Brain microvascular endothelial cell (primary cell): ENCODE measurements at regions not wholly inside any gene's neighbourhood (a gene's known extent, or its start where the extent isn't known, plus 50 kb on each side); places are given as distances from the start of the nearest gene placed in this dataset.

ENCODE experiments used
- DNase-seq: peaks from one replicate; pipeline ENCODE4 v3.0.0-alpha.2; 2020
- H3K27ac ChIP-seq: fragments of 250-450 bp; sonication (Bioruptor Pico); 2 replicates; pipeline ENCODE4 v1.5.1; 2020; ENCODE audit warnings: mild to moderate bottlenecking, moderate library complexity
- H3K27me3 ChIP-seq: fragments of 250-450 bp; sonication (Bioruptor Pico); replicated peaks from 2 replicates; pipeline ENCODE4 v1.5.1; 2020; ENCODE audit warnings: mild to moderate bottlenecking
- H3K36me3 ChIP-seq: fragments of 250-450 bp; sonication (Bioruptor Pico); replicated peaks from 2 replicates; pipeline ENCODE4 v1.5.1; 2020; ENCODE audit warnings: mild to moderate bottlenecking
- H3K4me3 ChIP-seq: 2 replicates; pipeline ENCODE4 v1.5.1; 2011; ENCODE audit warnings: low read depth, mild to moderate bottlenecking, control low read depth, low read length, moderate library complexity
- CTCF ChIP-seq: IDR thresholded peaks from 2 replicates; pipeline ENCODE4 v1.5.1; 2011; ENCODE audit warnings: low read depth, mild to moderate bottlenecking, moderate library complexity, low read length, control low read depth, inconsistent platforms; ENCODE audit errors: missing control alignments
- in situ Hi-C: cut with HindIII; loops from 2 replicates; pipeline ENCODE4 v1.10.0; 2017; ENCODE audit warnings: low sequenced_read_pairs, low pct_ligation_motif_present

GRCh38 chr16:63719926-63720325 lies 1401.9 kb downstream of the CDH11 start:
- no peak for TF ChIP-seq CTCF
- in situ Hi-C loops = no loop called here
- Histone ChIP-seq H3K4me3 (no peak overlapping the region), H3K27ac (no peak overlapping the region), H3K27me3 (no peaks in the 10 kb centered on the region), H3K36me3 (no peaks in the 10 kb centered on the region)
- DNase-seq = no peak

GRCh38 chr16:63717806-63718205 lies 1404.1 kb downstream of the CDH11 start:
- DNase-seq = no peak
- Histone ChIP-seq H3K36me3 (no peaks in the 10 kb centered on the region), H3K4me3 (no peak overlapping the region), H3K27ac (no peak overlapping the region), H3K27me3 (no peaks in the 10 kb centered on the region)
- in situ Hi-C loops = no loop called here
- TF ChIP-seq CTCF = no peak

GRCh38 chr16:63714876-63715275 lies 1407.0 kb downstream of the CDH11 start:
- no peak overlapping the region for H3K27ac ChIP-seq
- DNase-seq = no peak
- H3K27me3 ChIP-seq = no peaks in the 10 kb centered on the region
- H3K4me3 ChIP-seq = no peak overlapping the region
- TF ChIP-seq CTCF = no peak
- no peaks in the 10 kb centered on the region for H3K36me3 ChIP-seq
- in situ Hi-C loops = no loop called here

- in situ Hi-C loops = no loop called here
Observed at GRCh38 chr16:63712725-63713124, 1409.1 kb downstream of the CDH11 start.

GRCh38 chr16:63703612-63704011 lies 1418.3 kb downstream of the CDH11 start:
- Histone ChIP-seq H3K27ac (no peak overlapping the region), H3K4me3 (no peak overlapping the region), H3K36me3 (no peaks in the 10 kb centered on the region), H3K27me3 (no peaks in the 10 kb centered on the region)
- in situ Hi-C loops = no loop called here
- TF ChIP-seq CTCF = no peak
- no peak for DNase-seq

More at GRCh38 chr16:63712725-63713124, 1409.1 kb downstream of the CDH11 start:
- Histone ChIP-seq H3K27me3 (no peaks in the 10 kb centered on the region), H3K4me3 (no peak overlapping the region), H3K36me3 (no peaks in the 10 kb centered on the region), H3K27ac (no peak overlapping the region)
- TF ChIP-seq CTCF = no peak
- DNase-seq = no peak

- no peak overlapping the region for H3K27ac ChIP-seq
- in situ Hi-C loops = no loop called here
- no peak overlapping the region for H3K4me3 ChIP-seq
- no peak for TF ChIP-seq CTCF
- no peaks in the 10 kb centered on the region for H3K27me3 ChIP-seq
- DNase-seq = no peak
- H3K36me3 ChIP-seq = no peaks in the 10 kb centered on the region
Observed at GRCh38 chr16:63702981-63703590, 1418.8 kb downstream of the CDH11 start.
